Aorta (tissue), 5 donors: ENCODE measurements at regions not wholly inside any gene's neighbourhood (a gene's known extent, or its start where the extent isn't known, plus 50 kb on each side); places are given as distances from the start of the nearest gene placed in this dataset.

Source experiments
- ATAC-seq: fragments of 200-7000 bp; cut with Tn5 transposase; one replicate; pipeline ENCODE4 v1.9.1; 2022; ENCODE audit warnings: moderate library complexity; ENCODE audit not compliant: low FRiP score
- DNase-seq, 2 donors: peaks; one replicate each; pipeline ENCODE4 v3.0.0-alpha.2; 2020
- H3K27ac ChIP-seq, 2 donors: one replicate each; pipeline ENCODE4 v1.5.1; 2013; ENCODE audit warnings: low read length in 2 of 2, mild to moderate bottlenecking in 2 of 2, moderate library complexity in 2 of 2, control low read depth in 1 of 2, inconsistent platforms in 1 of 2, low read depth in 1 of 2
- H3K27me3 ChIP-seq, 2 donors: one replicate each; pipeline ENCODE4 v1.6.1; 2013; ENCODE audit warnings: control low read depth in 1 of 2, low read length in 1 of 2, mild to moderate bottlenecking in 1 of 2, moderate library complexity in 1 of 2; ENCODE audit not compliant: insufficient read depth in 2 of 2, control insufficient read depth in 1 of 2
- H3K36me3 ChIP-seq, 2 donors: one replicate each; pipeline ENCODE4 v1.6.1; 2013; ENCODE audit warnings: control low read depth in 1 of 2, low read length in 1 of 2, mild to moderate bottlenecking in 1 of 2; ENCODE audit not compliant: insufficient read depth in 2 of 2, control insufficient read depth in 1 of 2
- H3K4me1 ChIP-seq, 2 donors: one replicate each; pipeline ENCODE4 v1.6.1; 2013; ENCODE audit warnings: low read length in 2 of 2, control low read depth in 1 of 2, mild to moderate bottlenecking in 1 of 2, moderate library complexity in 1 of 2; ENCODE audit not compliant: insufficient read depth in 2 of 2, control insufficient read depth in 1 of 2
- H3K4me3 ChIP-seq, 2 donors: one replicate each; pipeline ENCODE4 v1.5.1; 2013; ENCODE audit warnings: low read length in 2 of 2, control low read depth in 1 of 2, mild to moderate bottlenecking in 1 of 2
- H3K9me3 ChIP-seq: one replicate; pipeline ENCODE4 v1.6.1; 2013; ENCODE audit warnings: mild to moderate bottlenecking, low read length; ENCODE audit not compliant: control insufficient read depth
- WGBS, 2 donors: extraction: QIAGEN DNeasy Blood & Tissue Kit; methylation state at CpG; one replicate each; pipeline ENCODE4 v1.1.7; 2013; 5-methylcytosine and 5-hydroxymethylcytosine counted together
- intact Hi-C, 2 donors: fragments of 100-400 bp; cut with DNase I; formaldehyde crosslinking; loops; one replicate each; pipeline versions ENCODE4 v1.14.2 to v1.15.0; 2022
- donor health status: healthy with polysubstance abuse.
- donor health status: Bipolar disorder and iron deficiency.
- donor health status: DM: no; HTN: no; CAD: no.
- donor health status: DM: no; HTN: no; CAD: no.
- donor health status: DM: yes; HTN: yes; CAD: no.

GRCh38 chrX:145502670-145503069, 255.4 kb downstream of the SPANXN1 start:
- intact Hi-C loops: no loop called here
- DNase-seq: no peak
- H3K4me3 ChIP-seq: no peak overlapping the region
- H3K27ac ChIP-seq: no peak overlapping the region
- no peaks in the 10 kb centered on the region for H3K4me1 ChIP-seq
- no peaks in the 10 kb centered on the region for H3K9me3 ChIP-seq
- ATAC-seq: no peak
- H3K27me3 ChIP-seq: no peaks in the 10 kb centered on the region
- 51 to 60% methylated on average over 4 of the region's 4 CpGs for whole genome bisulfite sequencing, 2 donors
- no peaks in the 10 kb centered on the region for H3K36me3 ChIP-seq

- ATAC-seq: no peak
- Histone ChIP-seq H3K36me3 (no peaks in the 10 kb centered on the region), H3K27ac (no peak overlapping the region), H3K4me3 (no peak overlapping the region), H3K4me1 (no peaks in the 10 kb centered on the region), H3K9me3 (peaks cover 3% of the 10 kb centered on the region), H3K27me3 (no peaks in the 10 kb centered on the region)
- DNase-seq: no peak
- WGBS, 2 donors: 40 to 47% methylated on average over 5 of the region's 5 CpGs
- intact Hi-C loops: no loop called here
Observed at GRCh38 chrX:145506214-145506613, 258.9 kb downstream of the SPANXN1 start.

- no peaks in the 10 kb centered on the region for H3K27me3 ChIP-seq
- H3K36me3 ChIP-seq: no peaks in the 10 kb centered on the region
- 66 to 68% methylated on average over 5 of the region's 5 CpGs for WGBS, 2 donors
- H3K9me3 ChIP-seq: no peaks in the 10 kb centered on the region
- intact Hi-C loops: no loop called here
- DNase-seq (no peak), ATAC-seq (no peak)
- H3K27ac ChIP-seq: no peak overlapping the region
- no peak overlapping the region for H3K4me3 ChIP-seq
- no peaks in the 10 kb centered on the region for H3K4me1 ChIP-seq
Observed at GRCh38 chrX:145524931-145525330, 277.6 kb downstream of the SPANXN1 start.

DNA sequence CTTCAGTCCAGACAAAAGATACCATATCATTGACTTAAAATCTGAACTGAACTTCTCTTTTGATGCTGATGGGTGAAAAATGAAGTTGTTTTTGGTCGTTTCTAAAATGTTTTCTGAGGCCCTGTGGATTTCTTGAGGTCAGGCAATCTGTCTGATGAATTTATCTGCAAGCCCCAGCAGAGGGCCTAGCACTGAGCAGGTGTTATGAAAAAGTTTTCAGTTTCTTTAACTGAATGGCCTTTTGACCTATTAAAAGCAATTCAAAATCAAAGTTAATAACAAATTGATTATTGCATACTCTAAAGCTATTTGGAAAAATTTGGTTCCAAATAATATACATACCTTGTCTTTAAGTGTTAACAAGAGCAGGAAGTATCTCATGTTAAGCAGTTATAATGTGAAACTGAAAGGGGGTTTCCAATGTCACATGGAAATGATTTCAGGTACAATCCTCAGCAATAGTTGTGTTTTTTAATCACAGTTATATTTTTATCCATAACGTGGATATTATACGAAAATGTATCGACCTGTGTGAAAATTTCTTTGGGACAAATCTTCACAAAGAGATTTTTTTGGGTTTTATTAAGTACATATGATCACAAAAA, 285.0 kb downstream of the SPANXN1 start:
- H3K27ac ChIP-seq: no peak overlapping the region
- WGBS, 2 donors: 37 to 64% methylated on average over 4 of the region's 4 CpGs
- no peak for ATAC-seq
- intact Hi-C loops: no loop called here
- DNase-seq: no peak
- no peaks in the 10 kb centered on the region for H3K27me3 ChIP-seq
- H3K4me1 ChIP-seq: no peaks in the 10 kb centered on the region
- no peaks in the 10 kb centered on the region for H3K9me3 ChIP-seq
- no peak overlapping the region for H3K4me3 ChIP-seq
- no peaks in the 10 kb centered on the region for H3K36me3 ChIP-seq

DNA sequence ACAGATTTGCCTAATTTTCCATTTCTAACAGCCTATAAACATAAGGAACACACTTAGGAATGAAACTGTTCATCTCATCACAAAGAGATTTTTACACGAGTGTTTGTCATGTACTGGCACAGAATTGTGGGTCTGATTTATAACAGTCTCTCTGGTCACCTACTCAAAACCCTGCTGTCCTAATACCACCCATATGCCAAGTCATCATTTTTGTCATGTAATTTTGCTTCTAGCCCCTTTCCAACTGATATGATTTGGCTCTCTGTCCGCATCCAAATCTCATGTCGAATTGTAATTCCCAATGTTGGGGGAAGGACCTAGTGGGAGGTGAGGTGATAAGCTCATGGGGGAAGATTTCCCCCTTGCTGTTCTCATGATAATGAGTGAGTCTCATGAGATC, 284.1 kb upstream of the SLITRK2 start:
- H3K4me3 ChIP-seq: no peak overlapping the region
- no peaks in the 10 kb centered on the region for H3K27me3 ChIP-seq
- DNase-seq (no peak), ATAC-seq (no peak)
- no peaks in the 10 kb centered on the region for H3K9me3 ChIP-seq
- H3K36me3 ChIP-seq: no peaks in the 10 kb centered on the region
- H3K4me1 ChIP-seq: no peaks in the 10 kb centered on the region
- 63 to 80% methylated on average over 3 of the region's 3 CpGs for WGBS, 2 donors
- H3K27ac ChIP-seq: no peak overlapping the region
- intact Hi-C loops: no loop called here

DNA sequence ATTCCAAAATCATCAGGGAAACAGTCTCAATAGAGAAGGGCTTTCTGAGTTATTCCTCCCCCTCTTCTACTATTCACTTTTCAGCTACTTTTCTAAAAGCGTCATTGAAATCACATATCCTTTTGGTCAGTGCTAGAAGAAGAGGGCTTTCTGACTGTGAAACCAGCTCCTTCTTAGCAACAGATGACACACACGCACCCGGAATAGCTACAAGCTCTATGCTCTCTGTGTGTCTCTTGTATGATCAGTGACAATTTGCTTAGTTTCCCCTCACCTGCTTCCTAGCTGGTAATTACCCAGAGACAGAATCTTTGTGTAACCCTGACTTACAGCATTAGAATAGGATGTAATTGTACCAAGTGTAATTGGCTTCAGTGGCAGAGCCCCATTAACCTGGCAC, 268.1 kb upstream of the SLITRK2 start:
- 79 to 82% methylated on average over 3 of the region's 3 CpGs for WGBS, 2 donors
- no peak overlapping the region for H3K4me3 ChIP-seq

GRCh38 chrX:145552643-145553042, 265.0 kb upstream of the SLITRK2 start:
- WGBS, 2 donors: 17 to 52% methylated on average over 1 of the region's 1 CpG
- Histone ChIP-seq H3K9me3 (no peaks in the 10 kb centered on the region), H3K27ac (no peak overlapping the region), H3K36me3 (no peaks in the 10 kb centered on the region), H3K4me3 (no peak overlapping the region), H3K4me1 (no peaks in the 10 kb centered on the region), H3K27me3 (no peaks in the 10 kb centered on the region)
- DNase-seq (no peak), ATAC-seq (no peak)
- intact Hi-C loops: no loop called here

More for the DNA sequence above, 268.1 kb upstream of the SLITRK2 start:
- no peak overlapping the region for H3K27ac ChIP-seq
- DNase-seq: no peak
- no peaks in the 10 kb centered on the region for H3K27me3 ChIP-seq
- no peak for ATAC-seq
- H3K36me3 ChIP-seq: no peaks in the 10 kb centered on the region
- no peaks in the 10 kb centered on the region for H3K4me1 ChIP-seq
- intact Hi-C loops: no loop called here
- H3K9me3 ChIP-seq: no peaks in the 10 kb centered on the region

DNA sequence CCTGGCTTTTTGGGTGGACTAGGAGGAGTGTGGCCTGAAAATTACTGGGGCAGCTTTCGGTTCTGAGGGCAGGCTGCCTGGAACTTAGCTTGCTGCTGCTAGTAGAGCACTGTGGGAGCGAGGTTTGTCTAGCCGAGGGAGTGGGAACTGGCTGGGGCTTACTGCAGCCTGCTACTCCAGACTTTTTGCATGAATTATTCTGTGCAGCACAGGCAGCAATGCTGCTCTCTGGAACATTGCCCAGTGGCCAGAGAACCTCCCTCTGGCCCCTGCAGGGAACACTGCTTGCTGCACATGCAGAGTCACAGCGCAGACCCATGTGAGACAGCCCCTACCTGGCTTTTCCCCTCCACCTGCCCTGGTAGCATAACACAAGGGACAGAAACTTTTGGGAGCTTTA, 263.9 kb upstream of the SLITRK2 start:
- H3K27me3 ChIP-seq: no peaks in the 10 kb centered on the region
- no peaks in the 10 kb centered on the region for H3K9me3 ChIP-seq
- DNase-seq (no peak), ATAC-seq (no peak)
- intact Hi-C loops: no loop called here
- 57 to 73% methylated on average over 4 of the region's 4 CpGs for WGBS, 2 donors
- H3K36me3 ChIP-seq: no peaks in the 10 kb centered on the region
- H3K4me1 ChIP-seq: no peaks in the 10 kb centered on the region
- H3K4me3 ChIP-seq: no peak overlapping the region
- H3K27ac ChIP-seq: no peak overlapping the region

- no peaks in the 10 kb centered on the region for H3K4me1 ChIP-seq
- no peak overlapping the region for H3K27ac ChIP-seq
- no peaks in the 10 kb centered on the region for H3K9me3 ChIP-seq
- no peak for DNase-seq
- H3K27me3 ChIP-seq: no peaks in the 10 kb centered on the region
- H3K36me3 ChIP-seq: no peaks in the 10 kb centered on the region
- no peak overlapping the region for H3K4me3 ChIP-seq
- intact Hi-C loops: no loop called here
- WGBS, 2 donors: 32 to 39% methylated on average over 1 of the region's 1 CpG
- no peak for ATAC-seq
Observed at GRCh38 chrX:145563159-145563558, 254.5 kb upstream of the SLITRK2 start.
